Mucosa of descending colon (tissue), 3 donors: ENCODE measurements at regions not wholly inside any gene's neighbourhood (a gene's known extent, or its start where the extent isn't known, plus 50 kb on each side); places are given as distances from the start of the nearest gene placed in this dataset.
"Not testable (repeated sequence)": the region's sequence is repeated elsewhere in the genome, so short reads cannot be mapped to it uniquely, and the experiment has no call there.

ENCODE experiments used
- ATAC-seq: fragments of 200-7000 bp; cut with Tn5 transposase; one replicate; pipeline ENCODE4 v1.9.1; 2020; ENCODE audit warnings: mild to moderate bottlenecking, moderate library complexity
- DNase-seq, 3 donors: peaks; one replicate each; pipeline ENCODE4 v3.0.0-alpha.2; 2020
- H3K36me3 ChIP-seq: fragments of 200-600 bp; one replicate; pipeline ENCODE4 v1.8.0; 2021; ENCODE audit warnings: low read depth, mild to moderate bottlenecking
- H3K4me1 ChIP-seq: fragments of 200-600 bp; one replicate; pipeline ENCODE4 v1.8.0; 2021; ENCODE audit warnings: low read depth, mild to moderate bottlenecking
- H3K4me3 ChIP-seq: fragments of 200-600 bp; one replicate; pipeline ENCODE4 v1.8.0; 2021; ENCODE audit warnings: mild to moderate bottlenecking
- H3K9me3 ChIP-seq: fragments of 200-600 bp; one replicate; pipeline ENCODE4 v1.8.0; 2021; ENCODE audit warnings: mild to moderate bottlenecking
- intact Hi-C, 2 donors: fragments of 100-400 bp; cut with DNase I in 1 of 2; cut with micrococcal nuclease in 1 of 2; formaldehyde crosslinking; loops; one replicate each; pipeline versions ENCODE4 v1.11.0 to v1.11.1; 2022; cut with DNase I, micrococcal nuclease
- TF ChIP-seq, protein P1 (sequence below): fragments of 200-600 bp; IDR thresholded peaks from one replicate; pipeline ENCODE4 v1.8.0; 2022; ENCODE audit warnings: antibody characterized with exemption, mild to moderate bottlenecking
- donor health status: DM: no; HTN: no; CAD: no; lungs with moderate emphysema.
- donor health status: DM: no; HTN: no; CAD: no.
- donor health status: DM: no; HTN: yes; CAD: no.

DNA sequence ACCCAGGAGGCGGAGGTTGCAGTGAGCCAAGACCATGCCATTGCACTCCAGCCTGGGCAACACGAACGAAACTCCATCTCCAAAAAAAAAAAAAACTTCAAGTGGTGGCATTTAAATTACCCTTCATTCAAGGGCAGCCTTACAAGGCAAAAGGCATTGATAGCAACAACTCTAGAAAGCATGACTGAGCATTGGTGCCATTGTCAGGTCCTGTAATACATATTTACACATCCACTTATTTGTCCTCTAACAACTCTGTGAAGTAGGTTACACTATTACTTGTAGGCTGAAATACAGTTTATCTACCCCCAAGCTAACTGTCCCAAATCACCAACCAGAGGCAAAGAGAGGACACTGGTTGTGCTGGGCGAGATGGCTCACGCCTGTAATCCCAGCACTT, 52.7 kb upstream of the LARP1 start:
- TF ChIP-seq, protein P1, sequence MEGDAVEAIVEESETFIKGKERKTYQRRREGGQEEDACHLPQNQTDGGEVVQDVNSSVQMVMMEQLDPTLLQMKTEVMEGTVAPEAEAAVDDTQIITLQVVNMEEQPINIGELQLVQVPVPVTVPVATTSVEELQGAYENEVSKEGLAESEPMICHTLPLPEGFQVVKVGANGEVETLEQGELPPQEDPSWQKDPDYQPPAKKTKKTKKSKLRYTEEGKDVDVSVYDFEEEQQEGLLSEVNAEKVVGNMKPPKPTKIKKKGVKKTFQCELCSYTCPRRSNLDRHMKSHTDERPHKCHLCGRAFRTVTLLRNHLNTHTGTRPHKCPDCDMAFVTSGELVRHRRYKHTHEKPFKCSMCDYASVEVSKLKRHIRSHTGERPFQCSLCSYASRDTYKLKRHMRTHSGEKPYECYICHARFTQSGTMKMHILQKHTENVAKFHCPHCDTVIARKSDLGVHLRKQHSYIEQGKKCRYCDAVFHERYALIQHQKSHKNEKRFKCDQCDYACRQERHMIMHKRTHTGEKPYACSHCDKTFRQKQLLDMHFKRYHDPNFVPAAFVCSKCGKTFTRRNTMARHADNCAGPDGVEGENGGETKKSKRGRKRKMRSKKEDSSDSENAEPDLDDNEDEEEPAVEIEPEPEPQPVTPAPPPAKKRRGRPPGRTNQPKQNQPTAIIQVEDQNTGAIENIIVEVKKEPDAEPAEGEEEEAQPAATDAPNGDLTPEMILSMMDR = no peak
- intact Hi-C loops = no loop called here
- no peaks in the 10 kb centered on the region for H3K4me1 ChIP-seq
- no peak for DNase-seq
- H3K36me3 ChIP-seq = no peaks in the 10 kb centered on the region
- H3K4me3 ChIP-seq = no peak overlapping the region
- ATAC-seq = no peak
- H3K9me3 ChIP-seq = no peaks in the 10 kb centered on the region

GRCh38 chr5:154701725-154702124, 53.5 kb upstream of the LARP1 start:
- H3K36me3 ChIP-seq, H3K9me3 ChIP-seq, H3K4me1 ChIP-seq, H3K4me3 ChIP-seq, ATAC-seq, intact Hi-C loops, DNase-seq: not testable (repeated sequence)

GRCh38 chr5:154701181-154701580, 54.0 kb upstream of the LARP1 start:
- no peaks in the 10 kb centered on the region for H3K4me1 ChIP-seq
- DNase-seq (peak in 1 of 3 donors; percentile 58), ATAC-seq (peak; percentile 60)
- H3K9me3 ChIP-seq = no peaks in the 10 kb centered on the region
- intact Hi-C loops = no loop called here
- H3K36me3 ChIP-seq = no peaks in the 10 kb centered on the region
- H3K4me3 ChIP-seq = no peak overlapping the region
- TF ChIP-seq, protein P1 = no peak

- ATAC-seq, H3K9me3 ChIP-seq, intact Hi-C loops, H3K36me3 ChIP-seq, H3K4me3 ChIP-seq, H3K4me1 ChIP-seq, DNase-seq: not testable (repeated sequence)
Measured at GRCh38 chr5:154700289-154700928, 54.8 kb upstream of the LARP1 start.

GRCh38 chr5:154698763-154699162, 56.4 kb upstream of the LARP1 start:
- Histone ChIP-seq H3K36me3 (no peaks in the 10 kb centered on the region), H3K4me3 (no peak overlapping the region), H3K4me1 (no peaks in the 10 kb centered on the region), H3K9me3 (no peaks in the 10 kb centered on the region)
- ATAC-seq (no peak), DNase-seq (no peak)
- intact Hi-C loops = no loop called here
- TF ChIP-seq, protein P1 = no peak

GRCh38 chr5:154697371-154697770, 57.8 kb upstream of the LARP1 start:
- TF ChIP-seq, protein P1 = no peak
- Histone ChIP-seq H3K4me1 (no peaks in the 10 kb centered on the region), H3K4me3 (no peak overlapping the region), H3K36me3 (no peaks in the 10 kb centered on the region), H3K9me3 (no peaks in the 10 kb centered on the region)
- intact Hi-C loops = no loop called here
- ATAC-seq (no peak), DNase-seq (no peak)

GRCh38 chr5:154696891-154697290, 58.3 kb upstream of the LARP1 start:
- no peak for ATAC-seq
- Histone ChIP-seq H3K9me3 (no peaks in the 10 kb centered on the region), H3K36me3 (no peaks in the 10 kb centered on the region), H3K4me1 (no peaks in the 10 kb centered on the region), H3K4me3 (no peak overlapping the region)
- intact Hi-C loops = no loop called here
- TF ChIP-seq, protein P1 = no peak
- DNase-seq = no peak
